ENCODE measurements at regions not wholly inside any gene's neighbourhood (a gene's known extent, or its start where the extent isn't known, plus 50 kb on each side); places are given as distances from the start of the nearest gene placed in this dataset.
A peak's percentile ranks its signal among the peaks of the same experiment; 100 is the strongest.

DNA sequence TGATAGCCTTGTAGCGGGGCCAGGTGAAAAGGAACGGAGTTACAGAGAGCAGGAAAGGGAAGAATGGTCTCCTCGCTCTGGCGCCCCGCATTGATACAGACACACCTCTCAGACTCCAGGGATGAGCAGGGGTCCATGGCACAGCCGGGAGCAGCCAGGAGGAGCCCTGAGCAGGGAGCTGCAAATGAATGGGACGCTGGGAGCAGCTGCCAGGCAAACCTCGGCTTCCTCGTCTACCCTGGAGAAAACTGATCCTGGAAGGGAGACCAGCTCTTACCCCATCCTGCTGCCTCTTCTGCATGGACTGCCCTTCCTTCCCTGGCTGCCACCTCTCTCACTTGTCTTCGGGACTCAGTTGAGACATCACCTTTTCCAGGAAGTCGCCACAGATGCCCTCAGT is 97.3 kb upstream of the MAFB start:
- ATAC-seq (ENCODE audit: low FRiP score in 2 of 2) (no peak), DNase-seq (peak in 1 of 2 donors; percentile 40)
- Histone ChIP-seq H3K4me1 (peaks cover 0 to 4% (median under 1%) of the 10 kb centered on the region in 4 donors), H3K27ac (no peak overlapping the region), H3K27me3 (no peaks in the 10 kb centered on the region), H3K9me3 (no peaks in the 10 kb centered on the region), H3K36me3 (no peaks in the 10 kb centered on the region), H3K4me3 (no peak overlapping the region)
- WGBS, 2 donors, result 79 to 92% methylated on average over 8 to 11 of the region's 11 CpGs
- TF ChIP-seq POLR2AphosphoS5 (IDR thresholded peaks at IDR 0.05) (no peak), EP300 (IDR thresholded peaks at IDR 0.05) (no peak), POLR2A (IDR thresholded peaks at IDR 0.05) (no peak)
- TF ChIP-seq, protein P1, sequence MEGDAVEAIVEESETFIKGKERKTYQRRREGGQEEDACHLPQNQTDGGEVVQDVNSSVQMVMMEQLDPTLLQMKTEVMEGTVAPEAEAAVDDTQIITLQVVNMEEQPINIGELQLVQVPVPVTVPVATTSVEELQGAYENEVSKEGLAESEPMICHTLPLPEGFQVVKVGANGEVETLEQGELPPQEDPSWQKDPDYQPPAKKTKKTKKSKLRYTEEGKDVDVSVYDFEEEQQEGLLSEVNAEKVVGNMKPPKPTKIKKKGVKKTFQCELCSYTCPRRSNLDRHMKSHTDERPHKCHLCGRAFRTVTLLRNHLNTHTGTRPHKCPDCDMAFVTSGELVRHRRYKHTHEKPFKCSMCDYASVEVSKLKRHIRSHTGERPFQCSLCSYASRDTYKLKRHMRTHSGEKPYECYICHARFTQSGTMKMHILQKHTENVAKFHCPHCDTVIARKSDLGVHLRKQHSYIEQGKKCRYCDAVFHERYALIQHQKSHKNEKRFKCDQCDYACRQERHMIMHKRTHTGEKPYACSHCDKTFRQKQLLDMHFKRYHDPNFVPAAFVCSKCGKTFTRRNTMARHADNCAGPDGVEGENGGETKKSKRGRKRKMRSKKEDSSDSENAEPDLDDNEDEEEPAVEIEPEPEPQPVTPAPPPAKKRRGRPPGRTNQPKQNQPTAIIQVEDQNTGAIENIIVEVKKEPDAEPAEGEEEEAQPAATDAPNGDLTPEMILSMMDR (IDR thresholded peaks at IDR 0.05), result no peak

DNA sequence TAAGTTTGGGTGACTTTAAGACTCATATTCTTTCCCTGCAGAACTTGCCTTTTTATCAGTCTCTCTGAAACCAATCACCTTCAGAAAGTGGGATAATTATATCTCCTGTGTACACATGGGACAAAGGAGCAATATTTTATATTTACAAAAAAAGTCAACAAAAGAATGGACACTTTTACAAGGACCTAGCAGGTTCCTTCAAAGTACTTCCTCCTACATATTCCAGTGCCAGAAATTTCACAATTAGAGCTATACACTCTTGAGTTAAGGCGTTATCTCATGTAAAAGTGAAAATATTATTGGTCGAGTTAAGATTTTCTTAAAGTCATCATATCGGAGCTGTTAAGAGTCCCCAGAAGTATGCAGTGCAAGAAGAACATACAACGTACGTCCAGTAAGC is 98.9 kb upstream of the MAFB start:
- H3K9me3 ChIP-seq, result no peaks in the 10 kb centered on the region
- no peak for ATAC-seq (ENCODE audit: low FRiP score in 2 of 2)
- no peaks in the 10 kb centered on the region for H3K27me3 ChIP-seq
- H3K27ac ChIP-seq, result no peak overlapping the region
- TF ChIP-seq, protein P1 (IDR thresholded peaks at IDR 0.05), result no peak
- TF ChIP-seq EP300 (IDR thresholded peaks at IDR 0.05), result no peak
- no peak for TF ChIP-seq POLR2A (IDR thresholded peaks at IDR 0.05)
- TF ChIP-seq POLR2AphosphoS5 (IDR thresholded peaks at IDR 0.05), result no peak
- H3K4me1 ChIP-seq, result no peaks in the 10 kb centered on the region
- no peak for DNase-seq
- no peak overlapping the region for H3K4me3 ChIP-seq
- 50 to 55% methylated on average over 5 of the region's 5 CpGs for WGBS, 2 donors
- no peaks in the 10 kb centered on the region for H3K36me3 ChIP-seq

DNA sequence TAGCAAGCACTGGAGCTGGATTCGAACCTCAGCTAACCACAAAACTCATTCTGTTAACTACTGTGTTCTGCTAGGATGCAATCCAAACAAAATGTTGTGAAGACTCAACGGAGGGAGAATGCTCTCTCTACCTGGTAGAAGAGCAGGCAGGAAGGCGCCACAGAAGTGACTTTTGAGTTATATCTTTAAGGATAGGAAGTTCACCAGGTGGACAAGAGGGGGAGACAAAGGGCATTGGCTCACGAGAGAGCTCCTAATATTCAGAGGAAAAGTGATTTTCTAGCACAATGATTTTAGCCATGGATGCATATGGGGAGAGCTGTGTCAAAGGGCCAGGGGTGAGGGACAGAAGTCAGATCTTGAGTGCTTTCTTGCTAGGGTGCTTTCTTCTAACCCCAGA is 108.4 kb upstream of the MAFB start:
- DNase-seq (no peak), ATAC-seq (ENCODE audit: low FRiP score in 2 of 2) (no peak)
- Histone ChIP-seq H3K4me1 (no peaks in the 10 kb centered on the region), H3K9me3 (no peaks in the 10 kb centered on the region), H3K4me3 (no peak overlapping the region), H3K27ac (no peak overlapping the region), H3K27me3 (no peaks in the 10 kb centered on the region), H3K36me3 (no peaks in the 10 kb centered on the region)
- WGBS, 2 donors, result 55 to 69% methylated on average over 4 of the region's 4 CpGs
- TF ChIP-seq, protein P1 (IDR thresholded peaks at IDR 0.05), result peak in 3 of 6 experiments; percentile 11 to 21 (median 13)
- no peak for TF ChIP-seq EP300 (IDR thresholded peaks at IDR 0.05)

DNA sequence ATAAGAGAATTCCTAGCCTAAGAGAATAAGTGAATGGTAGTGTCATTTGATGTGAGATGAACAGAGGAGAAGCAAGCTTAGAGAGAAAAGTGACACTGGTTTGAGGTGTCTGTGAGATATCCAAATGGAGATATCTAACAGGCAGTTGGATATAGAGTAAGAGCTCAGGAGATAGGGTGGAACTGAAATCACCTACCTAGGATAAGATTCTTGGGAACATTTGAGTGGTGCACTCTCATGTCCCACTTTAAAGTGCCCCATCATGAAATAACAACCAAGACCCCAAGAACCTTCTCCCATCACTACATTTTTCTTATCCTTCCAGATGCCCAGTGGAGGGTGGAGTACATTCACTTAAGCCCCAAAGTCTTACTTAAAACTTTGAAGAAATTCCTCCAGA is 109.0 kb upstream of the MAFB start:
- no peak for DNase-seq
- Histone ChIP-seq H3K27ac (no peak overlapping the region), H3K4me3 (no peak overlapping the region), H3K36me3 (no peaks in the 10 kb centered on the region), H3K27me3 (no peaks in the 10 kb centered on the region), H3K9me3 (no peaks in the 10 kb centered on the region), H3K4me1 (no peaks in the 10 kb centered on the region)
- no peak for TF ChIP-seq POLR2A (IDR thresholded peaks at IDR 0.05)
- no peak for TF ChIP-seq POLR2AphosphoS5 (IDR thresholded peaks at IDR 0.05)
- TF ChIP-seq, protein P1 (IDR thresholded peaks at IDR 0.05), result no peak
- no peak for TF ChIP-seq EP300 (IDR thresholded peaks at IDR 0.05)
- ATAC-seq (ENCODE audit: low FRiP score in 2 of 2), result no peak

DNA sequence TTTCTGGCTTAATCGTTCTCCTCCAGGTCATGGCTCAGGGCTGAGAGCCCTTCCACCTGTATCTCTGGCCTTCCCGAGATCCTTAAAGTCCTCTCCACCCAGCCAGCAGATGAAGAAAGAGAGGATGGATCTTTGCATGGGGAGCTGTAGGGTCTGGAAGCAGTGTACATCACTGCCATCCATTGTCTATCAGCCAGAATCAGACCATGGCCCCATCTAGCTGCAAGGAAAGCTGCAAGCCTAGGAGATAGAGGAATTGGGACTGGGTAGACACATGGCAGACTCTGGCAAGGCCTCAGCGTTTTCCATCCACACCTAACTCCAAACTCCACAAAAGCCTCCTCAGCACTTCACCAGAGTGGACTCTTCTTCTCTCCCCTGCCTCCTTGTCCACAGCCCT is 113.8 kb upstream of the MAFB start:
- WGBS, 2 donors, result 79 to 80% methylated on average over 3 of the region's 3 CpGs
- DNase-seq, result no peak
- Histone ChIP-seq H3K36me3 (no peaks in the 10 kb centered on the region), H3K27ac (no peak overlapping the region), H3K27me3 (no peaks in the 10 kb centered on the region), H3K9me3 (no peaks in the 10 kb centered on the region), H3K4me3 (no peak overlapping the region), H3K4me1 (no peaks in the 10 kb centered on the region)
- no peak for TF ChIP-seq POLR2A (IDR thresholded peaks at IDR 0.05)
- TF ChIP-seq EP300 (IDR thresholded peaks at IDR 0.05), result no peak
- TF ChIP-seq, protein P1 (IDR thresholded peaks at IDR 0.05), result no peak
- no peak for ATAC-seq (ENCODE audit: low FRiP score in 2 of 2)
